Left lung (tissue), 4 donors: ENCODE measurements at regions not wholly inside any gene's neighbourhood (a gene's known extent, or its start where the extent isn't known, plus 50 kb on each side); places are given as distances from the start of the nearest gene placed in this dataset.

Experiments
- ATAC-seq: fragments of 200-7000 bp; cut with Tn5 transposase; one replicate; pipeline ENCODE4 v1.9.1; 2020; ENCODE audit warnings: moderate library complexity
- DNase-seq, 4 donors: peaks; one replicate each; pipeline ENCODE4 v3.0.0-alpha.2; 2013 to 2020
- H3K27ac ChIP-seq, 2 donors: fragments of 200-600 bp; sonication (generic) in 1 of 2; one replicate each; pipeline versions ENCODE4 v1.5.0 to v1.8.0; 2020 to 2021
- H3K27me3 ChIP-seq, 2 donors: fragments of 200-600 bp; sonication (generic) in 1 of 2; one replicate each; pipeline versions ENCODE4 v1.5.0 to v1.8.0; 2020 to 2021
- H3K36me3 ChIP-seq, 2 donors: fragments of 200-600 bp; sonication (generic) in 1 of 2; one replicate each; pipeline versions ENCODE4 v1.5.0 to v1.8.0; 2020 to 2021
- H3K4me1 ChIP-seq, 2 donors: fragments of 200-600 bp; one replicate each; pipeline ENCODE4 v1.8.0; 2021
- H3K4me3 ChIP-seq, 2 donors: fragments of 200-600 bp; sonication (generic) in 1 of 2; one replicate each; pipeline versions ENCODE4 v1.5.0 to v1.8.0; 2020 to 2021; ENCODE audit warnings: mild to moderate bottlenecking in 1 of 2
- H3K9me3 ChIP-seq, 2 donors: fragments of 200-600 bp; sonication (generic) in 1 of 2; one replicate each; pipeline versions ENCODE4 v1.5.0 to v1.8.0; 2020 to 2021
- intact Hi-C, 2 donors: fragments of 100-400 bp; cut with DNase I; formaldehyde crosslinking; loops; one replicate each; pipeline versions ENCODE4 v1.11.2 to v1.14.2; 2022
- TF ChIP-seq, protein P1 (sequence below), 2 donors: fragments of 200-600 bp; sonication (generic) in 1 of 2; IDR thresholded peaks; one replicate each; pipeline versions ENCODE4 v1.5.0 to v1.8.0; 2021; ENCODE audit warnings: antibody characterized with exemption in 2 of 2
- donor health status: DM: no; HTN: yes; CAD: no.
- donor health status: DM: no; HTN: no; CAD: no.

DNA sequence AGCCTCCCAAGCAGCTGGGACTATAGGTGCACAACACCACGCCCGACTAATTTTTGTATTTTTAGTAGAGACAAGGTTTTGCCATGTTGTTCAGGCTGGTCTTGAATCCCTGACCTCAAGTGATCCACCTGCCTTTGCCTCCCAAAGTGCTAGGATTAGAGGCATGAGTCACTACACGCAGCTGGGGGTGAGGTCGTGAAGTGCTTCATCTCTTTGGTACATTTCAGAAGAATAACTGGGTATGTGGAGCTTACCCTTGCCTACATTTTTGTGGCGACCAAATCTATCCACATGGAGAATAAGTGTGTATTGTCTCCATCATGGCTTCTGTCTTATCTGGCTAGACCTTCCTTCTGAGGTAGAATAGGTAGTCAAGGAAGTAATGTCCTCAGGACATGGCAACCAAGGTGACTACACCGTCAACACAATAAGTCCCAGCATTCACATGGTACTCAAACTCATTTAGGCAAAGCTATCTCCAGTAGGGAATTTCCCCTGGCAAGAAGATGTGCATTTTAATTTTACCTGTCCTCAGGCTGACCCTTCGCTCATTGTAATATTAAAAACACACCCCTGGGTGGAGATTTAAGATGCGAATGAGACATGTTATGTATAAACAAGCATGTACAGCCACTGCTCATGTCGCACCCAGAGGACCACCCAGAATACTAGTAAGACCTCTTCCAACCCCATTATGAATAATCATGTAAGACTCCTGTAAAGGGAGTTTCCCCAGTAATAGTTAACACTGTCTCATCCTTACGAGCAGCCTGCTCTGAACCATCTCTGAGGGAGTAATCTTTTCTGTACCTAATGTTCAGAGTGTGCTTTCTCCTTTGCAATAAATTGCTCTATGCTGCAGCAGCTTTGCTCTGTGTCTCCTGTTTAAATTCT, 1173.2 kb downstream of the TAF11L14 start:
- intact Hi-C loops, result no loop called here
- Histone ChIP-seq H3K27ac (no peak overlapping the region), H3K36me3 (no peaks in the 10 kb centered on the region), H3K9me3 (no peaks in the 10 kb centered on the region), H3K4me1 (no peaks in the 10 kb centered on the region), H3K27me3 (no peaks in the 10 kb centered on the region), H3K4me3 (no peak overlapping the region)
- DNase-seq, result no peak
- TF ChIP-seq, protein P1, sequence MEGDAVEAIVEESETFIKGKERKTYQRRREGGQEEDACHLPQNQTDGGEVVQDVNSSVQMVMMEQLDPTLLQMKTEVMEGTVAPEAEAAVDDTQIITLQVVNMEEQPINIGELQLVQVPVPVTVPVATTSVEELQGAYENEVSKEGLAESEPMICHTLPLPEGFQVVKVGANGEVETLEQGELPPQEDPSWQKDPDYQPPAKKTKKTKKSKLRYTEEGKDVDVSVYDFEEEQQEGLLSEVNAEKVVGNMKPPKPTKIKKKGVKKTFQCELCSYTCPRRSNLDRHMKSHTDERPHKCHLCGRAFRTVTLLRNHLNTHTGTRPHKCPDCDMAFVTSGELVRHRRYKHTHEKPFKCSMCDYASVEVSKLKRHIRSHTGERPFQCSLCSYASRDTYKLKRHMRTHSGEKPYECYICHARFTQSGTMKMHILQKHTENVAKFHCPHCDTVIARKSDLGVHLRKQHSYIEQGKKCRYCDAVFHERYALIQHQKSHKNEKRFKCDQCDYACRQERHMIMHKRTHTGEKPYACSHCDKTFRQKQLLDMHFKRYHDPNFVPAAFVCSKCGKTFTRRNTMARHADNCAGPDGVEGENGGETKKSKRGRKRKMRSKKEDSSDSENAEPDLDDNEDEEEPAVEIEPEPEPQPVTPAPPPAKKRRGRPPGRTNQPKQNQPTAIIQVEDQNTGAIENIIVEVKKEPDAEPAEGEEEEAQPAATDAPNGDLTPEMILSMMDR (IDR thresholded peaks at IDR 0.05), result no peak
- no peak for ATAC-seq

DNA sequence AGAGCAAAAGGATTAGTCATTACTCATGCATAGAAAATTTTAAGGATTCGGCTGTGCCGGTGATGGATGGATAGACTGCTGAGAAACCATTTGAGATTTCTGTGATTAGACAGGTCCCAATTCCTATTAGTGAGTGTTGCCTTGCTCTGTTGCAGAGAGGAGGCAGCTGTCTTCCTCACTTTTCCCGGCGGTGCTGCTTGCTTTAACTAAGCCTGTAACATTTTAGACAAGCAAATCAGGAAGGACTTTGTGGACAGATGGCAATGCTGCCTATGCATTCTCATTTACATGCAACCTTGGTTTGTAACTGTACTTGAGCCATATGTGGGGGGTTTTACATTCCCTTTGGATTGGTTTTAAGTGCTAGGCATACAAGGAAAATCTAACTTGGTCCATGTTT, 1176.3 kb downstream of the CDH18 start:
- Histone ChIP-seq H3K36me3 (no peaks in the 10 kb centered on the region), H3K4me1 (no peaks in the 10 kb centered on the region), H3K27ac (no peak overlapping the region), H3K4me3 (no peak overlapping the region), H3K9me3 (no peaks in the 10 kb centered on the region), H3K27me3 (no peaks in the 10 kb centered on the region)
- TF ChIP-seq, protein P1 (IDR thresholded peaks at IDR 0.05), result no peak
- ATAC-seq, result no peak
- DNase-seq, result no peak
- intact Hi-C loops, result no loop called here

DNA sequence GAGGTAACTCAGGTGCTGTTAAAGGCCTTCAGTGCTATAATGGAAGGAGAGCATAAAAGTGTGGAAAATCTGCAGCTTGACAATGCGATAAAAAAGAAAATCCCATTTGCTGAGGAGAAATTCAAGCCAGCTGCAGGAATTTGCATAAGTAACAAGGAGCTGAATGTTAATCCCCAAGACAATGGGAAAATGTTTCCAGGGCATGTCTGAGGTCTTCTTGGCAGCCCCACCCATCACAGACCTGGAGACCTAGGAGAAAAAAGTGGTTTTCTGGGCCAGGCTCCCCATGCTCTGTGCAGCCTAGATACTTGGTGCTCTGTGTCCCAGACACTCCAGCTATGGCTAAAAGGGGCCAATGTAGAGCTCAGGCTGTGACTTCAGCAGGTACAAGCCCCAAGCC, 1159.6 kb downstream of the CDH18 start:
- intact Hi-C loops, result no loop called here
- Histone ChIP-seq H3K9me3 (no peaks in the 10 kb centered on the region), H3K27me3 (no peaks in the 10 kb centered on the region), H3K27ac (no peak overlapping the region), H3K4me3 (no peak overlapping the region), H3K4me1 (no peaks in the 10 kb centered on the region), H3K36me3 (no peaks in the 10 kb centered on the region)
- ATAC-seq (no peak), DNase-seq (no peak)
- TF ChIP-seq, protein P1 (IDR thresholded peaks at IDR 0.05), result no peak

DNA sequence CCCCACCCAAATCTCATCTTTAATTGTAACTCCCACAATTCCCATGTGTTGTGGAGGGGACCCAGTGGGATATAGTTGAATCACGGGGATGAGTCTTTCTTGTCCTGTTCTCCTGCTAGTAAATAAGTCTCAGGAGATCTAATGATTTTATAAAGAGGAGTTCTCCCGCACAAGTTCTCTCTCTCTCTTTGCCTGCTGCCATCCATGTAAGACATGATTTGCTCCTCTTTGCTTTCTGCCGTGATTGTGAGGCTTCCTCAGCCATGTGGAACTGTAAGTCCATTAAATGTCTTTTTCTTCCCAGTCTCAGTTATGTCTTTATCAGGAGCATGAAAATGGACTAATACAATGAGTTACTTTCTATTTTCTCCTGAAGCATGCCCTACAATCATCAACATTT, 1158.5 kb downstream of the CDH18 start:
- H3K9me3 ChIP-seq, result no peaks in the 10 kb centered on the region
- no peak overlapping the region for H3K27ac ChIP-seq
- H3K4me3 ChIP-seq, result no peak overlapping the region
- H3K27me3 ChIP-seq, result no peaks in the 10 kb centered on the region
- DNase-seq (no peak), ATAC-seq (no peak)
- no peaks in the 10 kb centered on the region for H3K36me3 ChIP-seq
- intact Hi-C loops, result no loop called here
- H3K4me1 ChIP-seq, result no peaks in the 10 kb centered on the region
- TF ChIP-seq, protein P1 (IDR thresholded peaks at IDR 0.05), result no peak

DNA sequence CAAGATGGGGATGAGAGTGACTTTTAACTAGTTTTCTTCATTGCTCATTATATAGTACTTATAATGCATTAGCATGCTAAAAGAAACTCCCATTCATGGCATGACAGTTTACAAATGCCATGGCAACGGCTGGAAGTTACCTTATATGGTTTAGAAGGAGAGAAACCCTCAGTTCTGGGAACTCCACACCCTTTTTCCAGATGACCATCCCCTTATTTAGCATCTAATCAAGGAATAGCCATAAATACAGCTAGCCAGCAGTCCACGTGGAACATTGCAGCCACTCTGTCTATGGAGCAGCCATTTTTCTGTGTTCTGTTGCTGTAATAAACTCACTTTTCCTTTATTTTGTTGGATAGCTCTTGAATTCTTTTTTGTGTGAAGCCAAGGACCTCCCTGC, 1137.8 kb downstream of the CDH18 start:
- TF ChIP-seq, protein P1 (IDR thresholded peaks at IDR 0.05), result no peak
- no peaks in the 10 kb centered on the region for H3K36me3 ChIP-seq
- no peak overlapping the region for H3K27ac ChIP-seq
- no peak overlapping the region for H3K4me3 ChIP-seq
- ATAC-seq (no peak), DNase-seq (no peak)
- no peaks in the 10 kb centered on the region for H3K4me1 ChIP-seq
- H3K9me3 ChIP-seq, result no peaks in the 10 kb centered on the region
- intact Hi-C loops, result no loop called here
- no peaks in the 10 kb centered on the region for H3K27me3 ChIP-seq
